ENCODE measurements at regions not wholly inside any gene's neighbourhood (a gene's known extent, or its start where the extent isn't known, plus 50 kb on each side); places are given as distances from the start of the nearest gene placed in this dataset.

DNA sequence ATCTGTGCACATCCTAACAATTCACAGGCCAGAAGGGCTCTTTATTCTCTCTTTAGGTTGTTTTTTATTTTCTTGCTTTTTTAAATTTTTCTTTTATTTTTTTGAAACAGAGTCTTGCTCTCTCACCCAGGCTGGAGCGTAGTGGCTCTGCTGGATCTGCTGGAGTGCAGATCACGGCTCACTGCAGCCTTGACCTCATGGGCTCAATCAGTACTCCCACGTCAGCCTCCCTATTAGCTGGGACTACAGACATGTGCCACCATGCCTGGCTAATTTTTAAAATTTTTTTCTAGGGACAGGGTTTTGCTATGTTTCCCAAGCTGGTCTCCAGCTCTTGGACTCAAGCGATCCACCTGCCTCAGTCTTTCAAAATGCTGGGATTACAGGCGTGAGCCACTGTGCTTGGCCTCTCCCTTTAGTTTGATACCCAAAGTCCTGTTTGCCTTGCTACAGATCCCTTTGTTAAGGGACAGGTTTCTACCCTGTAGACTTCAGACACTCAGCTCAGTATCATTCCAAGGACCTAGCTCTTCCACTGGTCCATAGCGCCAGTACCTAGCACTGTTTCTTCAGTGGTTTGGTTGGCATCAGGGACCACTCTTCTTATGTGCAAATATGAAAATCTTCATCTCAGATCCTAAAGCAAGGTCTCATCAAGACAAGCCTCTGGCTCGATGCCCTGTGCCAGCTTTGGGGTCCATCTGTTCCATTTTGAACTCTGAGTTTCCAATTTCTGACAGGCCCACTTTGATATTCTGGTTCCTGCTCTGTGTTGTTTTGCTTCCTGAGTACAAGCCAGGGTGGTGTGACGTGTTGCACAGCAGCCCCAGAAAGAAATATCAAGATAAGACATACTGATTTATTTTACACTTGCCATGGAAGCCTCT, 211.7 kb downstream of the FAT3 start:
- H3K36me3 ChIP-seq (ENCODE audit: control insufficient read depth, insufficient read depth, low read length) = no peaks in the 10 kb centered on the region
- no peak overlapping the region for H3K4me3 ChIP-seq (ENCODE audit: low read depth, low read length)
- DNase-seq (ENCODE audit: low read depth) = no peak
- no peaks in the 10 kb centered on the region for H3K27me3 ChIP-seq (ENCODE audit: control insufficient read depth, insufficient read depth, low read length)
- TF ChIP-seq, protein P1, sequence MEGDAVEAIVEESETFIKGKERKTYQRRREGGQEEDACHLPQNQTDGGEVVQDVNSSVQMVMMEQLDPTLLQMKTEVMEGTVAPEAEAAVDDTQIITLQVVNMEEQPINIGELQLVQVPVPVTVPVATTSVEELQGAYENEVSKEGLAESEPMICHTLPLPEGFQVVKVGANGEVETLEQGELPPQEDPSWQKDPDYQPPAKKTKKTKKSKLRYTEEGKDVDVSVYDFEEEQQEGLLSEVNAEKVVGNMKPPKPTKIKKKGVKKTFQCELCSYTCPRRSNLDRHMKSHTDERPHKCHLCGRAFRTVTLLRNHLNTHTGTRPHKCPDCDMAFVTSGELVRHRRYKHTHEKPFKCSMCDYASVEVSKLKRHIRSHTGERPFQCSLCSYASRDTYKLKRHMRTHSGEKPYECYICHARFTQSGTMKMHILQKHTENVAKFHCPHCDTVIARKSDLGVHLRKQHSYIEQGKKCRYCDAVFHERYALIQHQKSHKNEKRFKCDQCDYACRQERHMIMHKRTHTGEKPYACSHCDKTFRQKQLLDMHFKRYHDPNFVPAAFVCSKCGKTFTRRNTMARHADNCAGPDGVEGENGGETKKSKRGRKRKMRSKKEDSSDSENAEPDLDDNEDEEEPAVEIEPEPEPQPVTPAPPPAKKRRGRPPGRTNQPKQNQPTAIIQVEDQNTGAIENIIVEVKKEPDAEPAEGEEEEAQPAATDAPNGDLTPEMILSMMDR (IDR thresholded peaks at IDR 0.05; ENCODE audit: insufficient read depth, low read length, poor library complexity, severe bottlenecking) = no peak

DNA sequence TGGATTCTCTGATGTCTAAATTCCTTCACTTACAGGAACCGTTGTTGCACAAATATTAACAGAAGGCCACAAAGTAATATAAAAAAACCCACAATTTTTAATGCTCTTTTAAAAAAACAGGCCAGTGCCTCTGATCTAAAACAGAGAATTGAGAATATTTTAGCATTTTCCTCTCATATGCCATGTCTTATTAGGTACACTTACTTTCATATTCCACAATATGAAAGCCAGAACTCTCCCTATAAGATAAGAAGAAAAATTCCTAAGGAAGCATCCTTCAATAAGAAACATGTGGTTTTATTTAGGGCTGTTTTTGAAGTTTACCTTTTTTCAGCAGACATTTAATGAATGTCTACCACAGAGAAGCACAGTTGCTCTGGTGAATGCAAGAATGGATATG, 214.5 kb downstream of the FAT3 start:
- H3K27me3 ChIP-seq (ENCODE audit: control insufficient read depth, insufficient read depth, low read length) = no peaks in the 10 kb centered on the region

DNA sequence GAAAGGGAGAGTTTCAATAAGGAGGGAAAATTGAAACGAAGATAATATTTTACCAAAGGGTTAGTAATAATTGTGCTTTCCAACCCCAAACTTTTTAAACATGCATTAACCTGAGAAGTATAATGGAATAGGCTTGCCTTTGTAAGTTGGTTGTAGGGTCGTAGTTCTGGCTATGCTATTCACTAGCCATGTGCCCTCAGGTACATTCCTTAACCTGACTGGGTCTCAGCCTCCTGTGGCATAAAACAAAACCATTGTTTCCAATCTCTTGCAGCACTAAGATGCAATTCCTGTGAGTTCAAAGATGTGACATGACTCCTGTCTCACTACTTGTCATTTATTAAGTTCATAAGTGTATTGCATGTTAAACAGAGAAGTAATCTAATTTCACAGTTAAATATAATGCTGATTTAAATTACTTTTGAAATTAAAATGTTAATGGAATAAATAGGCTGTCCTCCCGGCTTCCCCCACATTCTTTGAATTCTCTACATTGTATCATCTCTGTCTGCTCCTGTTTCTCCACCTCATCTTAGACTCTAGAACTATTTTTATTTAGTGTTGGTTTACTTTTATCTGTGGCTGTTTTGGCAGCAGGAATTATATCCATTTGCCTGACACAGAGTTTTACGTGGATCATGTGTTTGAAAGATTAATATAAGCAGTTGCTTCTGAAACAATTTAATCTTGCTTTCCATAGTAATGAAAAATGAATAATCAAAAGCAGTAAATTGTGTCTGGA, 216.3 kb downstream of the FAT3 start:
- Histone ChIP-seq H3K36me3 (ENCODE audit: control insufficient read depth, insufficient read depth, low read length) (no peaks in the 10 kb centered on the region), H3K27me3 (ENCODE audit: control insufficient read depth, insufficient read depth, low read length) (no peaks in the 10 kb centered on the region), H3K4me3 (ENCODE audit: low read depth, low read length) (no peak overlapping the region)
- TF ChIP-seq, protein P1 (IDR thresholded peaks at IDR 0.05; ENCODE audit: insufficient read depth, low read length, poor library complexity, severe bottlenecking) = no peak
- DNase-seq (ENCODE audit: low read depth) = no peak

More for the DNA sequence above, 214.5 kb downstream of the FAT3 start:
- TF ChIP-seq, protein P1 (IDR thresholded peaks at IDR 0.05; ENCODE audit: insufficient read depth, low read length, poor library complexity, severe bottlenecking) = no peak
- Histone ChIP-seq H3K4me3 (ENCODE audit: low read depth, low read length) (no peak overlapping the region), H3K36me3 (ENCODE audit: control insufficient read depth, insufficient read depth, low read length) (no peaks in the 10 kb centered on the region)
- no peak for DNase-seq (ENCODE audit: low read depth)

DNA sequence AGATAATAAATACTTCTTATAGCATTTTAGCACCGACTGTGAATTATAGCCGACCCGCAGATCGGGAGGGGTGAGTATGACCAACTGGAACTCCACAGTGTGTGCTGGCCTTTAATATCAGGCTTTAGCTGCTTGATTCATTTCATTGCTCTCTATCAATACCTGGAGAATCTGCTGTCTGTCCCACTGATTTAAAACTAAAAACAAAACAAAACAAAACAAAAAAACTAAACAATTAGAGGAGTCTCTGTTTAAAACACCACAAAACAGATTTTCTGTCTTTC, 216.8 kb downstream of the FAT3 start:
- DNase-seq (ENCODE audit: low read depth) = no peak

DNA sequence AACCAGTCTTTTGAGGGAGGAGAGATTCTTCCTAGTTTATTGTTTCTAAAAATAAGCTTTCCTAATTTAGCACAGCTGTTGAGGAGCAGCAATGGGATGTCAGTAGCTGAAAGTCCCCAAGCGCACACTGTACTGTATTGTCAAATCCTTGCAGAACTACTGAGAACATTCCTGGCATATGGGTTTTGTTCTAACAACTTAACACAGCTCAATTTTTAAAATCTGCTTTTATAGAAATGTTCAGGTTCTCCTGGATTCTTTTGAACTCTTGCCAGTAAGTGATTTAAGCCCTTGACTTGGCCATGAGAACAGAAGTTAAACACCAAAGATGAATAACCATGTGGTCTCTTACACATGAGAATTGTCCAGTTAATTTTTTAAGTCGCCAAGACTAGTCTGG, 218.6 kb downstream of the FAT3 start:
- no peaks in the 10 kb centered on the region for H3K36me3 ChIP-seq (ENCODE audit: control insufficient read depth, insufficient read depth, low read length)
- H3K4me3 ChIP-seq (ENCODE audit: low read depth, low read length) = no peak overlapping the region
- no peak for DNase-seq (ENCODE audit: low read depth)
- TF ChIP-seq, protein P1 (IDR thresholded peaks at IDR 0.05; ENCODE audit: insufficient read depth, low read length, poor library complexity, severe bottlenecking) = no peak
- no peaks in the 10 kb centered on the region for H3K27me3 ChIP-seq (ENCODE audit: control insufficient read depth, insufficient read depth, low read length)

More for the DNA sequence above, 216.8 kb downstream of the FAT3 start:
- Histone ChIP-seq H3K27me3 (ENCODE audit: control insufficient read depth, insufficient read depth, low read length) (no peaks in the 10 kb centered on the region), H3K36me3 (ENCODE audit: control insufficient read depth, insufficient read depth, low read length) (no peaks in the 10 kb centered on the region), H3K4me3 (ENCODE audit: low read depth, low read length) (no peak overlapping the region)
- TF ChIP-seq, protein P1 (IDR thresholded peaks at IDR 0.05; ENCODE audit: insufficient read depth, low read length, poor library complexity, severe bottlenecking) = no peak
